K562 (cell line): ENCODE measurements at regions not wholly inside any gene's neighbourhood (a gene's known extent, or its start where the extent isn't known, plus 50 kb on each side); places are given as distances from the start of the nearest gene placed in this dataset.

ENCODE experiments used
- ATAC-seq: fragments of 200-7000 bp; cut with Tn5 transposase; 3 replicates; pipeline ENCODE4 v1.9.1; 2020; ENCODE audit warnings: moderate library complexity
- BruUV-seq: library from RNA; stranded (reverse); fragments of 400-500 nt; replicated peaks from 2 replicates; lab custom pipeline; 2021; lab: Mats Ljungman, UMichigan
- CTCF ChIA-PET: fragments of 300-600 bp; formaldehyde crosslinking; extraction: SDS; loops from one replicate; lab custom pipeline; 2021; ENCODE audit warnings: low intra/inter-chr PET ratio; lab: Yijun Ruan, JAX
- POLR2A ChIA-PET: fragments of 300-600, 350-650 bp; sonication (Branson Sonifier 250); formaldehyde crosslinking; extraction: SDS; loops from one replicate; lab custom pipeline; 2021; ENCODE audit warnings: antibody characterized with exemption, inconsistent platforms; lab: Yijun Ruan, JAX
- DNase-seq, 4 experiments: peaks; one replicate each; pipeline versions ENCODE4 v3.0.0 to v3.0.0-alpha.2; 2011 to 2018; ENCODE audit warnings: low spot score in 3 of 4, mixed read lengths in 3 of 4; ENCODE audit errors: extremely low read depth in 1 of 4
- FAIRE-seq: peaks from 2 replicates; lab custom pipeline; 2011; peaks lifted over from hg19 to GRCh38; lab: Jason Lieb, UNC
- H2AFZ ChIP-seq: 2 replicates; pipeline ENCODE4 v1.6.0; 2011; ENCODE audit warnings: low read depth, low read length, control low read depth, inconsistent platforms
- H3K27ac ChIP-seq: fragments of 200-600 bp; 3 replicates; pipeline ENCODE4 v1.8.0; 2011; ENCODE audit warnings: low read depth, mild to moderate bottlenecking, control low read depth, inconsistent platforms, low read length, moderate library complexity, mixed read lengths; ENCODE audit errors: extremely low read depth
- H3K27me3 ChIP-seq, 2 experiments: fragments of 300-600 bp in 1 of 2; 2 replicates in 1 of 2; 3 replicates in 1 of 2; pipeline versions ENCODE4 v1.6.0 to v1.8.0; 2011; ENCODE audit warnings: inconsistent platforms in 2 of 2, low read length in 2 of 2, mild to moderate bottlenecking in 1 of 2, mixed read lengths in 1 of 2, moderate library complexity in 1 of 2; ENCODE audit not compliant: control insufficient read depth in 2 of 2, insufficient read depth in 2 of 2
- H3K36me3 ChIP-seq: fragments of 300-600 bp; 3 replicates; pipeline ENCODE4 v1.8.0; 2011; ENCODE audit warnings: mild to moderate bottlenecking, low read length, inconsistent platforms; ENCODE audit not compliant: control insufficient read depth, insufficient read depth
- H3K4me1 ChIP-seq, 2 experiments: fragments of 200-600 bp in 1 of 2; replicated peaks in 1 of 2; 2 replicates in 1 of 2; 3 replicates in 1 of 2; pipeline versions ENCODE4 v1.5.1 to v1.8.0; 2011; ENCODE audit warnings: inconsistent platforms in 2 of 2, low read length in 2 of 2, mild to moderate bottlenecking in 1 of 2, mixed read lengths in 1 of 2, moderate library complexity in 1 of 2; ENCODE audit not compliant: control insufficient read depth in 2 of 2, insufficient read depth in 2 of 2
- H3K4me2 ChIP-seq: 2 replicates; pipeline ENCODE4 v1.6.1; 2011; ENCODE audit warnings: low read length, control low read depth, inconsistent platforms, mixed read lengths; ENCODE audit not compliant: insufficient read depth
- H3K4me3 ChIP-seq: fragments of 200-600 bp; sonication (generic), shearing (Covaris generic); 2 replicates; pipeline ENCODE4 v1.5.1; 2016; ENCODE audit warnings: control low read depth, inconsistent platforms
- H3K79me2 ChIP-seq: fragments of 200-600 bp; 3 replicates; pipeline ENCODE4 v1.8.0; 2011; ENCODE audit warnings: low read length, inconsistent platforms; ENCODE audit not compliant: control insufficient read depth, insufficient read depth
- H3K9ac ChIP-seq, 2 experiments: 2 replicates each; pipeline versions ENCODE4 v1.6.0 to v1.6.1; 2011; ENCODE audit warnings: low read depth in 2 of 2, low read length in 2 of 2, control low read depth in 1 of 2, inconsistent platforms in 1 of 2, mild to moderate bottlenecking in 1 of 2, mixed read lengths in 1 of 2; ENCODE audit not compliant: insufficient read depth in 1 of 2
- H3K9me1 ChIP-seq: one replicate; pipeline ENCODE4 v1.6.0; 2011; ENCODE audit warnings: inconsistent platforms, mild to moderate bottlenecking, low read length, moderate library complexity; ENCODE audit not compliant: control insufficient read depth, insufficient read depth
- H3K9me3 ChIP-seq: replicated peaks from 2 replicates; pipeline ENCODE4 v1.5.1; 2011; ENCODE audit warnings: low read depth, low read length, inconsistent platforms; ENCODE audit not compliant: control insufficient read depth, insufficient read depth
- H4K20me1 ChIP-seq: replicated peaks from 2 replicates; pipeline ENCODE4 v1.6.1; 2011; ENCODE audit warnings: low read length, inconsistent platforms, mixed read lengths; ENCODE audit not compliant: control insufficient read depth, insufficient read depth
- BACH1 ChIP-seq: fragments of 200-800 bp; sonication (Bioruptor generic); IDR thresholded peaks from 2 replicates; pipeline ENCODE4 v1.6.1; 2016; ENCODE audit warnings: missing genetic modification characterization, missing compliant biosample characterization
- BCL6 ChIP-seq: fragments of 250-450 bp; sonication (Bioruptor Pico); IDR thresholded peaks from 2 replicates; pipeline ENCODE4 v1.4.0; 2020
- CBX2 ChIP-seq: fragments of 200-600 bp; sonication (generic); IDR thresholded peaks from one replicate; pipeline ENCODE4 v1.6.1; 2012; ENCODE audit warnings: mild to moderate bottlenecking, low read length, inconsistent platforms; ENCODE audit not compliant: insufficient read depth, poor library complexity, severe bottlenecking
- CTBP1 ChIP-seq: fragments of 450-650 bp; IDR thresholded peaks from 2 replicates; pipeline ENCODE4 v1.6.1; 2016; ENCODE audit warnings: borderline replicate concordance
- HDAC3 ChIP-seq: fragments of 450-650 bp; IDR thresholded peaks from 2 replicates; pipeline ENCODE4 v1.6.1; 2018; ENCODE audit warnings: borderline replicate concordance, mild to moderate bottlenecking, moderate library complexity; ENCODE audit not compliant: partially characterized antibody
- MAFK ChIP-seq: IDR thresholded peaks from 2 replicates; pipeline ENCODE4 v1.6.1; 2011; ENCODE audit warnings: low read length, improper control_type of control experiment
- MCM5 ChIP-seq: fragments of 450-650 bp; IDR thresholded peaks from 2 replicates; pipeline ENCODE4 v1.6.1; 2016; ENCODE audit warnings: low read depth
- MEF2D ChIP-seq: conservative IDR thresholded peaks from 2 replicates; pipeline ENCODE4 v1.6.1; 2016; ENCODE audit warnings: low read depth, missing genetic modification characterization, missing compliant biosample characterization
- MYBL2 ChIP-seq, 2 experiments: fragments of 450-650 bp in 1 of 2; sonication (generic) in 1 of 2; formaldehyde crosslinking in 1 of 2; IDR thresholded peaks; 2 replicates each; pipeline versions ENCODE4 v1.6.1 to v1.8.1; 2017 to 2022; ENCODE audit warnings: borderline replicate concordance in 1 of 2, inconsistent platforms in 1 of 2, low read depth in 1 of 2, mild to moderate bottlenecking in 1 of 2, missing genetic modification reagents in 1 of 2, moderate library complexity in 1 of 2
- NFIC ChIP-seq: fragments of 450-650 bp; IDR thresholded peaks from 2 replicates; pipeline ENCODE4 v1.6.1; 2017; ENCODE audit warnings: mild to moderate bottlenecking, inconsistent platforms
- SMARCE1 ChIP-seq: fragments of 450-650 bp; IDR thresholded peaks from 2 replicates; pipeline ENCODE4 v1.7.1; 2016; ENCODE audit warnings: mild to moderate bottlenecking
- SRSF1 ChIP-seq: fragments of 200-400 bp; formaldehyde crosslinking; IDR thresholded peaks from 2 replicates; pipeline ENCODE4 v1.6.1; 2017; ENCODE audit warnings: mild to moderate bottlenecking, low read depth, low read length, moderate library complexity
- SUPT5H ChIP-seq: fragments of 450-650 bp; IDR thresholded peaks from 2 replicates; pipeline ENCODE4 v1.6.1; 2016
- ZNF133 ChIP-seq: fragments of 250-450 bp; sonication (Bioruptor Pico); IDR thresholded peaks from 2 replicates; pipeline ENCODE4 v1.4.0; 2020; ENCODE audit warnings: mild to moderate bottlenecking
- ZNF165 ChIP-seq: fragments of 250-450 bp; sonication (Bioruptor Pico); IDR thresholded peaks from 2 replicates; pipeline ENCODE4 v1.4.0; 2020; ENCODE audit warnings: borderline replicate concordance
- ZNF175 ChIP-seq: fragments of 200-800 bp; sonication (Bioruptor generic); IDR thresholded peaks from 2 replicates; pipeline ENCODE4 v1.6.1; 2016; ENCODE audit warnings: low read depth, mild to moderate bottlenecking, missing genetic modification characterization, missing compliant biosample characterization
- ZNF778 ChIP-seq: fragments of 450-650 bp; formaldehyde crosslinking; IDR thresholded peaks from 2 replicates; pipeline ENCODE4 v1.4.0; 2020; ENCODE audit warnings: mild to moderate bottlenecking, moderate library complexity
- ZSCAN32 ChIP-seq: fragments of 450-650 bp; formaldehyde crosslinking; IDR thresholded peaks from 2 replicates; pipeline ENCODE4 v1.4.0; 2020; ENCODE audit warnings: mild to moderate bottlenecking, moderate library complexity
- WGBS: fragments of 100-300 bp; shearing (Covaris generic); methylation state at CpG from one replicate; pipeline ENCODE4 v1.1.6; 2016; ENCODE audit warnings: low coverage, mixed read lengths; ENCODE audit not compliant: insufficient coverage; ENCODE audit errors: missing lambda C conversion rate; 5-methylcytosine and 5-hydroxymethylcytosine counted together
- in situ Hi-C: fragments of 300-500 bp; cut with MboI; formaldehyde crosslinking; loops from 4 replicates; pipeline ENCODE4 v1.15.0; 2018; ENCODE audit warnings: inconsistent platforms, mixed read lengths
- intact Hi-C: fragments of 100-400 bp; cut with micrococcal nuclease; formaldehyde crosslinking; loops from 2 replicates; pipeline ENCODE4 v1.14.2; 2022
- TF ChIP-seq, protein P1 (sequence below): fragments of 250-450 bp; sonication (Bioruptor Pico); IDR thresholded peaks from 2 replicates; pipeline ENCODE4 v1.4.0; 2020; ENCODE audit warnings: mild to moderate bottlenecking, moderate library complexity

DNA sequence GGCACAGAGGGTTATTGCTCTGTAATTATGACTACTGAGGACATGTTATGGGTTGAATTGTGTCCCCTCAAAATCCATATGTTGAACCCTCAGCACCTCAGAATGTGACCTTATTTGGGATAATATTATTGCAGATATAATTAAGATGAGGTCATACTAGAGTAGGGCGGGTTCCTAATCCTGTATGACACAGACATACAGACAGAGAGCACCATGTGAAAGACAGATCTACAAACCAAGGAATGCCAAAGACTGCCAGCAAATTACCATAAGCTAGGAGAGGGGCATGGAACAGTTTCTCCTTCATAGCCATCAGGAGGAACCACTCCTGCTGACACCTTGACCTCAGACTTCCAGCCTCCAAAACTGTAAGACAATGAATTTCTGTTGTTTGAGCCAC lies 115.2 kb upstream of the OTUD4 start:
- DNase-seq (no peak), ATAC-seq (no peak)
- Histone ChIP-seq H3K4me2 (no peak overlapping the region), H3K9me3 (no peaks in the 10 kb centered on the region), H3K4me1 (no peaks in the 10 kb centered on the region), H3K9me1 (no peaks in the 10 kb centered on the region), H4K20me1 (no peaks in the 10 kb centered on the region), H2AFZ (no peak overlapping the region)
- no TSS peak for BruUV-seq
- POLR2A ChIA-PET: no interaction called here
- WGBS: 0% methylated on average over 1 of the region's 1 CpG
- intact Hi-C loops: no loop called here
- TF ChIP-seq MEF2D (tag): no peak
- TF ChIP-seq CTBP1: no peak
- no peak for TF ChIP-seq SMARCE1
- no peak for TF ChIP-seq BACH1 (tag)
- TF ChIP-seq MAFK: no peak
- no peak for TF ChIP-seq CBX2
- TF ChIP-seq ZNF175 (CRISPR knock-in tag): no peak
- no peak for TF ChIP-seq SRSF1
- no peak for TF ChIP-seq MYBL2 (IDR thresholded peaks at IDR 0.05; ENCODE audit: low read depth)
- no peak for TF ChIP-seq MYBL2 (CRISPR knock-in tag; IDR thresholded peaks at IDR 0.05; ENCODE audit: borderline replicate concordance)
- TF ChIP-seq SUPT5H: no peak
- no peak for TF ChIP-seq NFIC
- no peak for TF ChIP-seq ZNF778
- TF ChIP-seq MCM5: no peak
- TF ChIP-seq ZNF133 (CRISPR knock-in tag): no peak
- TF ChIP-seq, protein P1, sequence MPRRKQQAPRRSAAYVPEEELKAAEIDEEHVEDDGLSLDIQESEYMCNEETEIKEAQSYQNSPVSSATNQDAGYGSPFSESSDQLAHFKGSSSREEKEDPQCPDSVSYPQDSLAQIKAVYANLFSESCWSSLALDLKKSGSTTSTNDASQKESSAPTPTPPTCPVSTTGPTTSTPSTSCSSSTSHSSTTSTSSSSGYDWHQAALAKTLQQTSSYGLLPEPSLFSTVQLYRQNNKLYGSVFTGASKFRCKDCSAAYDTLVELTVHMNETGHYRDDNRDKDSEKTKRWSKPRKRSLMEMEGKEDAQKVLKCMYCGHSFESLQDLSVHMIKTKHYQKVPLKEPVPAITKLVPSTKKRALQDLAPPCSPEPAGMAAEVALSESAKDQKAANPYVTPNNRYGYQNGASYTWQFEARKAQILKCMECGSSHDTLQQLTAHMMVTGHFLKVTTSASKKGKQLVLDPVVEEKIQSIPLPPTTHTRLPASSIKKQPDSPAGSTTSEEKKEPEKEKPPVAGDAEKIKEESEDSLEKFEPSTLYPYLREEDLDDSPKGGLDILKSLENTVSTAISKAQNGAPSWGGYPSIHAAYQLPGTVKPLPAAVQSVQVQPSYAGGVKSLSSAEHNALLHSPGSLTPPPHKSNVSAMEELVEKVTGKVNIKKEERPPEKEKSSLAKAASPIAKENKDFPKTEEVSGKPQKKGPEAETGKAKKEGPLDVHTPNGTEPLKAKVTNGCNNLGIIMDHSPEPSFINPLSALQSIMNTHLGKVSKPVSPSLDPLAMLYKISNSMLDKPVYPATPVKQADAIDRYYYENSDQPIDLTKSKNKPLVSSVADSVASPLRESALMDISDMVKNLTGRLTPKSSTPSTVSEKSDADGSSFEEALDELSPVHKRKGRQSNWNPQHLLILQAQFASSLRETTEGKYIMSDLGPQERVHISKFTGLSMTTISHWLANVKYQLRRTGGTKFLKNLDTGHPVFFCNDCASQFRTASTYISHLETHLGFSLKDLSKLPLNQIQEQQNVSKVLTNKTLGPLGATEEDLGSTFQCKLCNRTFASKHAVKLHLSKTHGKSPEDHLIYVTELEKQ (CRISPR knock-in tag): no peak
- no peak for TF ChIP-seq ZNF165 (CRISPR knock-in tag)
- TF ChIP-seq BCL6 (CRISPR knock-in tag): no peak
- TF ChIP-seq HDAC3: no peak
- TF ChIP-seq ZSCAN32 (CRISPR knock-in tag): no peak
- TF ChIP-seq, all 486 proteins: peak for 0
- no peak overlapping the region for H3K9ac ChIP-seq
- H3K79me2 ChIP-seq: no peaks in the 10 kb centered on the region
- no peak overlapping the region for H3K27ac ChIP-seq
- H3K27me3 ChIP-seq: no peaks in the 10 kb centered on the region; a peak in 1 of 5 replicates
- no peak for FAIRE-seq
- in situ Hi-C loops: no loop called here
- no peaks in the 10 kb centered on the region for H3K36me3 ChIP-seq
- H3K4me3 ChIP-seq: no peak overlapping the region
- CTCF ChIA-PET: no interaction called here
